MV-4-11 (cell line): ENCODE measurements at regions not wholly inside any gene's neighbourhood (a gene's known extent, or its start where the extent isn't known, plus 50 kb on each side); places are given as distances from the start of the nearest gene placed in this dataset.
"Not testable (repeated sequence)": the region's sequence is repeated elsewhere in the genome, so short reads cannot be mapped to it uniquely, and the experiment has no call there.

ENCODE experiments used
- DNase-seq: peaks from one replicate; lab custom pipeline; 2025; lab: John Stamatoyannopoulos, UW

- DNase-seq, result no peak
Measured at GRCh38 chr5:67809589-67809988, 406.0 kb upstream of the PIK3R1 start.

GRCh38 chr5:67808340-67808739 lies 407.2 kb upstream of the PIK3R1 start:
- DNase-seq, result no peak

GRCh38 chr5:67807439-67807888 lies 408.1 kb upstream of the PIK3R1 start:
- no peak for DNase-seq

- DNase-seq, result no peak
Measured at GRCh38 chr5:67806654-67807438, 408.7 kb upstream of the PIK3R1 start.

GRCh38 chr5:67805666-67806348 lies 409.7 kb upstream of the PIK3R1 start:
- DNase-seq, result no peak

- DNase-seq, result no peak
Measured at GRCh38 chr5:67802766-67803165, 412.8 kb upstream of the PIK3R1 start.

GRCh38 chr5:67799732-67800234 lies 415.8 kb upstream of the PIK3R1 start:
- DNase-seq, result no peak

GRCh38 chr5:67798470-67798869 lies 417.1 kb upstream of the PIK3R1 start:
- not testable (repeated sequence) for DNase-seq

- peak; percentile 37 for DNase-seq
Measured at GRCh38 chr5:67795781-67796477, 419.6 kb upstream of the PIK3R1 start.

- no peak for DNase-seq
Measured at GRCh38 chr5:67793966-67794365, 421.6 kb upstream of the PIK3R1 start.

GRCh38 chr5:67793418-67793817 lies 422.1 kb upstream of the PIK3R1 start:
- no peak for DNase-seq

- peak; percentile 10 for DNase-seq
Measured at GRCh38 chr5:67792891-67793290, 422.7 kb upstream of the PIK3R1 start.

GRCh38 chr5:67790390-67790789 lies 425.2 kb upstream of the PIK3R1 start:
- no peak for DNase-seq

GRCh38 chr5:67779893-67780623 lies 435.5 kb upstream of the PIK3R1 start:
- not testable (repeated sequence) for DNase-seq

GRCh38 chr5:67774786-67775185 lies 440.8 kb upstream of the PIK3R1 start:
- no peak for DNase-seq

GRCh38 chr5:67774267-67774552 lies 441.3 kb upstream of the PIK3R1 start:
- DNase-seq, result peak; percentile 33

GRCh38 chr5:67773411-67774266 lies 441.9 kb upstream of the PIK3R1 start:
- no peak for DNase-seq

- no peak for DNase-seq
Measured at GRCh38 chr5:67771791-67772190, 443.8 kb upstream of the PIK3R1 start.

GRCh38 chr5:67771221-67771620 lies 444.3 kb upstream of the PIK3R1 start:
- DNase-seq, result no peak

GRCh38 chr5:67770431-67771025 lies 445.0 kb upstream of the PIK3R1 start:
- DNase-seq, result peak; percentile 96

GRCh38 chr5:67765697-67766096 lies 449.9 kb upstream of the PIK3R1 start:
- DNase-seq, result no peak
